ENCODE measurements at regions not wholly inside any gene's neighbourhood (a gene's known extent, or its start where the extent isn't known, plus 50 kb on each side); places are given as distances from the start of the nearest gene placed in this dataset.
"Not testable (repeated sequence)": the region's sequence is repeated elsewhere in the genome, so short reads cannot be mapped to it uniquely, and the experiment has no call there.

DNA sequence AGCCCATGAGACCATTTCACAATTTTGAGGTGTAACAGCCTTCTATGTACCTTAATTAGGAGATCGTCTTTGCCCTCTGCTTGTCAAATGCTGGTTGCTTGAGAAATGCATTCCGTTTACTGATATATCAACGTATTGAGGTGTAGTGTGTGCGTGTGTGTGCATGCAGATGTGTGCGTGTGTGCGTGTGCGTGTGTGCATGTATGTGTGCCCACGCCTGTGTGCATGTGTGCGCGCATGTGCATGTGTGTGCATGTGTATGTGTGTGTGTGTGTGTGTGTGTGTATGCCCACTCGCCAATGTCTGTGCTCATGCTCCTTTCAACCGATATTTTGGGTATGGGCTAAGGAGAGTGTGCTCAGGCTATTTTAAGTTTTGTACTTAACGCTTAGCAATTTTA, 81.5 kb upstream of the ZFHX3 start:
- DNase-seq: no peak

- DNase-seq: no peak
Measured at GRCh38 chr16:73126525-73126853, 78.6 kb upstream of the ZFHX3 start.

GRCh38 chr16:73125850-73126524, 78.1 kb upstream of the ZFHX3 start:
- DNase-seq: no peak

GRCh38 chr16:73124665-73125375, 76.9 kb upstream of the ZFHX3 start:
- DNase-seq: no peak

- DNase-seq: no peak
Measured at GRCh38 chr16:73124097-73124652, 76.2 kb upstream of the ZFHX3 start.

DNA sequence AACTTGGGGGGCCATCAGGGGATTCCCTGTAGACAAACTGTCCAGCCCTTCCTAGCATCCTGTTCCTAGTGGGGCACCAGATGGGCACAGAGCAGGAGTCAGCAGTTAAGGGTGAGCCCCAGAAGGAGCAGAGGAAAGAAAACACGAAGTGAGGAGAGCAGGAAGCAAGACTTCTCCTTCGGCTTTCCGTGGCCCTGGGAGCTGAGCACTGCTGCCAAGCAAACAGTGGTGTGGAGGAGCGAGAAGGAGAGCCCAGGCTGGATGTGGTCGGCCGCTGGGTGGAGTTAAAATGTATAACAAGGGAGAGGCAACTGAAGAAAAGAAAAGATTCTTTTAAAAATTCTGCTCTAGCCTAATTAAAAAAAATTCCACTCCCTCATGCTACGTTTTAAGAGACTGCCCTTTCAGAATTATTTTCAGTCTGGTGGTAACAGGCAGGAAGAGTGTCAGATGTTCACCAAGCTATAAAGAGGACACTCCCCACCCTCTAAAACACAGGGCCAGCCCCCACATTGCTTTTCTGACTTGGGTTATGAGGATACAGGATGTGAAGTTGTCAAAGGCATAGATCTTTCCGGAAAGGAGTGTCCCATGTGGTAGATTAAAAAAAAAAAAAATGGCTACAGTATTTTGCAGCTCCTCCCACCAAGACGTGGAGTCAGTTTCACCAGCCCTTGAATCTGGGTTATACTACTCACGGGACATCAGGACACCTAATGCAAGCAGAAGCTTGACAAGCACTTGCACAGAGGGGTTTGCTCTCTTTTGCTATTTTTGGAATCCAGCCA, 74.9 kb upstream of the ZFHX3 start:
- DNase-seq: no peak

DNA sequence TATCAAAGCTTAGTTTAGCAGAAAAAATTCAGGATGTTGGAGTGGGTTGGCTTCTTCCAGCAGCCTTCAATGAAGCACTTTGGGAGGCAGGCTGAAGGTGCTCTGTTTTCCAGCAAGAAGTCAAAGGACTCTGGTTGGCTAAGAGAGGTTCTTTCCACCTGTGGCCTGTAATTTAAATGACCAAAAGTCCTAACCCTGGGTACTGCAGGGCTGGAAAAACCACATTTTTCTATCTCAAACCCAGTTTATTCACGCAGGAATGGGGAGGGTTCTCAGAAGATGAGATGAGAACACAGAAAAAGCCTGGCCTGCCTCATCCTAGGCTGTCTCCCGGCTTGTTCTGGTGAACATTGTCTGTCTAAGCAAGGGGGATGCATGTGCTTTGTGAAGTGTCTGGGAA, 68.6 kb upstream of the ZFHX3 start:
- DNase-seq: no peak

DNA sequence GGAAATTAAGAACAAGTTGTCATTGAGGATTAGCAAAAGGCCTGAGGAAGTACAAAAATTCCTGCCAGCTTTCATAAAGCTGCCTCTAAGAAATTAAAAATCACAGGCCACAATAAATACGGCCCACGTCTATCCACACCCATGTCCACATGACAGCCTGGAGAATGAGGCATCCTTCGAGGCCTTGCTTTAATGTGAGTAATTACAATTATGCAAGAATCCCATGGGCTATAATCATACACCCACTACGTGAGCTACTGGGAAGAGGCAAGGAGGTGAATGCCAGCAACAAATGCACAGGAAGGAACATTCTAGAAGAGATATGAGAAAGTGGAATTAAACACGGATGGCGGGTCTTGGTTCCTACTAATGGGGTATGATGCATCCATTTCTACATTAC, 65.4 kb upstream of the ZFHX3 start:
- DNase-seq: no peak

GRCh38 chr16:73108195-73108963, 60.5 kb upstream of the ZFHX3 start:
- DNase-seq: no peak

GRCh38 chr16:73107371-73107770, 59.4 kb upstream of the ZFHX3 start:
- no peak for DNase-seq

GRCh38 chr16:73106329-73107034, 58.6 kb upstream of the ZFHX3 start:
- DNase-seq: no peak

- no peak for DNase-seq
Measured at GRCh38 chr16:73101568-73101967, 53.6 kb upstream of the ZFHX3 start.

DNA sequence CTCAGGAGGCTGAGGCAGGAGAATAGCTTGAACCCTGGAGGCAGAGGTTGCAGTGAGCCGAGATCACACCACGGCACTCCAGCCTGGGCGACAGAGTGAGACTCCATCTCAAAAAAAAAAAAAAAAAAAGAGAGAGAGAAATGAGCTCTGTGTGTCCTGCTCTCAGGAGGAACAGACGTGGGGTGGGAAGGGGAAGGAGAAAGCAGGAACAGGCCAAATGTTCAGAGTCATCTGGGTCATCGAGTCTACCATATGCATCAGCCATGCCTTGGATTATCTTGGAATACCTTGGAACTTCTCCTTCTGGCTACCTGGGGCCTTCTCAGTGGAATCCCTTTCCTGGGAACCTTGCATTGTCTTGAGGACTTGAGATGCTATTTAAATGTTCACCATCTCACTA, 51.7 kb upstream of the ZFHX3 start:
- not testable (repeated sequence) for DNase-seq
